ENCODE measurements at regions not wholly inside any gene's neighbourhood (a gene's known extent, or its start where the extent isn't known, plus 50 kb on each side); places are given as distances from the start of the nearest gene placed in this dataset.

DNA sequence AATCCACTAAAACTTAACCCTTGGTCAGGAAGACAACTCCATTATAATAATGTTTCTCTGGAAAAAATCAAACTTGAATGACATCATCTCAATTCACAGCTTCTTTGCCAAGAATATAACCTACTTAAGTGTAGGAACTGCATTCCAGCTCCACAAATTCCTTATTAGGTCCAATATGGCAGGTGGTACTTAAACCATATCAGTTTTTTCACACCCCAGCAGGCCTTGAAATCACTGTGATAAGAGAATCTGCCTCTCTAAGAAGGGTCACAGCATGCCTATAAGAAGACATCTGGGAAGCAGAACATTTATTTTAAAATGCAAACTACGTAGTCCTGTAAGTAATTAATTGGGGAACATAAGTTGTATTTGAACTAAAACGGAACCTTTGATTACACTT is 687.8 kb downstream of the DIAPH3 start:
- intact Hi-C loops (cut with micrococcal nuclease; ENCODE audit: unreplicated experiment) = loop anchor here (5.0 to 10.0 kb wide), 3 partner anchors 196 to 1841 kb away; partner anchors contain the start of gene PCDH17
- Histone ChIP-seq H3K9me3 (ENCODE audit: low read depth, low read length, poor library complexity, severe bottlenecking) (no peaks in the 10 kb centered on the region), H3K27ac (ENCODE audit: low read depth, low read length, poor library complexity, severe bottlenecking) (no peak overlapping the region), H3K27me3 (replicated peaks; ENCODE audit: insufficient read depth, low read depth, low read length, poor library complexity) (no peaks in the 10 kb centered on the region), H3K36me3 (ENCODE audit: insufficient read depth, low read length, poor library complexity, severe bottlenecking) (no peaks in the 10 kb centered on the region), H3K4me1 (ENCODE audit: insufficient read depth, low read length, poor library complexity, severe bottlenecking) (peaks cover 44% of the 10 kb centered on the region), H3K4me3 (ENCODE audit: low read depth, low read length, poor library complexity, severe bottlenecking) (no peak overlapping the region)
- no TSS peak for BruUV-seq (replicated peaks)
- POLR2A ChIA-PET (ENCODE audit: low non-redundant PET) = no interaction called here
- no peak for DNase-seq (ENCODE audit: low spot score)
- CTCF ChIA-PET = interaction anchor here (0.6 kb wide), 1 partner anchor 629 kb away, joined by 3 read pairs; no protein-coding TSS in a partner anchor
- TF ChIP-seq, protein P1, sequence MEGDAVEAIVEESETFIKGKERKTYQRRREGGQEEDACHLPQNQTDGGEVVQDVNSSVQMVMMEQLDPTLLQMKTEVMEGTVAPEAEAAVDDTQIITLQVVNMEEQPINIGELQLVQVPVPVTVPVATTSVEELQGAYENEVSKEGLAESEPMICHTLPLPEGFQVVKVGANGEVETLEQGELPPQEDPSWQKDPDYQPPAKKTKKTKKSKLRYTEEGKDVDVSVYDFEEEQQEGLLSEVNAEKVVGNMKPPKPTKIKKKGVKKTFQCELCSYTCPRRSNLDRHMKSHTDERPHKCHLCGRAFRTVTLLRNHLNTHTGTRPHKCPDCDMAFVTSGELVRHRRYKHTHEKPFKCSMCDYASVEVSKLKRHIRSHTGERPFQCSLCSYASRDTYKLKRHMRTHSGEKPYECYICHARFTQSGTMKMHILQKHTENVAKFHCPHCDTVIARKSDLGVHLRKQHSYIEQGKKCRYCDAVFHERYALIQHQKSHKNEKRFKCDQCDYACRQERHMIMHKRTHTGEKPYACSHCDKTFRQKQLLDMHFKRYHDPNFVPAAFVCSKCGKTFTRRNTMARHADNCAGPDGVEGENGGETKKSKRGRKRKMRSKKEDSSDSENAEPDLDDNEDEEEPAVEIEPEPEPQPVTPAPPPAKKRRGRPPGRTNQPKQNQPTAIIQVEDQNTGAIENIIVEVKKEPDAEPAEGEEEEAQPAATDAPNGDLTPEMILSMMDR (conservative IDR thresholded peaks at IDR 0.05; ENCODE audit: low read depth, low read length) = no peak
- no peak for TF ChIP-seq EZH2 (IDR thresholded peaks at IDR 0.05; ENCODE audit: borderline replicate concordance, low read depth, low read length, poor library complexity, severe bottlenecking)

- Histone ChIP-seq H3K36me3 (ENCODE audit: insufficient read depth, low read length, poor library complexity, severe bottlenecking) (no peaks in the 10 kb centered on the region), H3K4me1 (ENCODE audit: insufficient read depth, low read length, poor library complexity, severe bottlenecking) (peaks cover 49% of the 10 kb centered on the region), H3K27me3 (replicated peaks; ENCODE audit: insufficient read depth, low read depth, low read length, poor library complexity) (no peaks in the 10 kb centered on the region), H3K9me3 (ENCODE audit: low read depth, low read length, poor library complexity, severe bottlenecking) (no peaks in the 10 kb centered on the region), H3K4me3 (ENCODE audit: low read depth, low read length, poor library complexity, severe bottlenecking) (no peak overlapping the region), H3K27ac (ENCODE audit: low read depth, low read length, poor library complexity, severe bottlenecking) (no peak overlapping the region)
- POLR2A ChIA-PET (ENCODE audit: low non-redundant PET) = no interaction called here
- no TSS peak for BruUV-seq (replicated peaks)
- no peak for DNase-seq (ENCODE audit: low spot score)
- intact Hi-C loops (cut with micrococcal nuclease; ENCODE audit: unreplicated experiment) = loop anchor here (5.0 to 10.0 kb wide), 3 partner anchors 196 to 1842 kb away; partner anchors contain the start of gene PCDH17
- CTCF ChIA-PET = no interaction called here
- TF ChIP-seq, protein P1 (conservative IDR thresholded peaks at IDR 0.05; ENCODE audit: low read depth, low read length) = no peak
- no peak for TF ChIP-seq EZH2 (IDR thresholded peaks at IDR 0.05; ENCODE audit: borderline replicate concordance, low read depth, low read length, poor library complexity, severe bottlenecking)
Observed at GRCh38 chr13:59476366-59476765, 687.4 kb downstream of the DIAPH3 start.

DNA sequence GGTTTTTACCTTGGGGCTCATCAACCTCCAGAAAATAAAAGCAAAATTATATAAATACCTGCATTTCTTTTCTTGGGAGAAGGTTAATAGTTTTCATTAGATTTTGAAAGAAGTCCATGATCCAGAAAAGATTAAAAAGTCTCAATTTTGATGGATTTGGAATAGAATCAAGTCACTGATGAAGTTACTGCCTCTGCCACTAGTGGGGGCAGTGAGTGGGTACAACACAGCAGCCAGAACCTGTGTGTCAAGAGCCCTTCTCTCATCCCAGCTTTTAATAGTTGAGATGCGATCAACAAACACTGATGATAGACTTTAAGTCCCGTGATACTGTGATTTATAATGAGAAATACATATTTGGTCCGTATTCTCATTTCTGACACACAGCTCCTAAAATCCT is 686.7 kb downstream of the DIAPH3 start:
- no peak overlapping the region for H3K27ac ChIP-seq (ENCODE audit: low read depth, low read length, poor library complexity, severe bottlenecking)
- H3K4me3 ChIP-seq (ENCODE audit: low read depth, low read length, poor library complexity, severe bottlenecking) = no peak overlapping the region
- H3K4me1 ChIP-seq (ENCODE audit: insufficient read depth, low read length, poor library complexity, severe bottlenecking) = peaks cover 55% of the 10 kb centered on the region
- intact Hi-C loops (cut with micrococcal nuclease; ENCODE audit: unreplicated experiment) = loop anchor here (5.0 to 10.0 kb wide), 3 partner anchors 195 to 1842 kb away; partner anchors contain the start of gene PCDH17
- CTCF ChIA-PET = no interaction called here
- POLR2A ChIA-PET (ENCODE audit: low non-redundant PET) = no interaction called here
- TF ChIP-seq EZH2 (IDR thresholded peaks at IDR 0.05; ENCODE audit: borderline replicate concordance, low read depth, low read length, poor library complexity, severe bottlenecking) = no peak
- TF ChIP-seq, protein P1 (conservative IDR thresholded peaks at IDR 0.05; ENCODE audit: low read depth, low read length) = peak; percentile 56
- no TSS peak for BruUV-seq (replicated peaks)
- no peaks in the 10 kb centered on the region for H3K9me3 ChIP-seq (ENCODE audit: low read depth, low read length, poor library complexity, severe bottlenecking)
- H3K27me3 ChIP-seq (replicated peaks; ENCODE audit: insufficient read depth, low read depth, low read length, poor library complexity) = no peaks in the 10 kb centered on the region
- no peaks in the 10 kb centered on the region for H3K36me3 ChIP-seq (ENCODE audit: insufficient read depth, low read length, poor library complexity, severe bottlenecking)
- no peak for DNase-seq (ENCODE audit: low spot score)

Data from A673 (cell line).